ENCODE measurements at regions not wholly inside any gene's neighbourhood (a gene's known extent, or its start where the extent isn't known, plus 50 kb on each side); places are given as distances from the start of the nearest gene placed in this dataset.
A peak's percentile ranks its signal among the peaks of the same experiment; 100 is the strongest.
"Not testable (repeated sequence)": the region's sequence is repeated elsewhere in the genome, so short reads cannot be mapped to it uniquely, and the experiment has no call there.

- TF ChIP-seq, protein P1, sequence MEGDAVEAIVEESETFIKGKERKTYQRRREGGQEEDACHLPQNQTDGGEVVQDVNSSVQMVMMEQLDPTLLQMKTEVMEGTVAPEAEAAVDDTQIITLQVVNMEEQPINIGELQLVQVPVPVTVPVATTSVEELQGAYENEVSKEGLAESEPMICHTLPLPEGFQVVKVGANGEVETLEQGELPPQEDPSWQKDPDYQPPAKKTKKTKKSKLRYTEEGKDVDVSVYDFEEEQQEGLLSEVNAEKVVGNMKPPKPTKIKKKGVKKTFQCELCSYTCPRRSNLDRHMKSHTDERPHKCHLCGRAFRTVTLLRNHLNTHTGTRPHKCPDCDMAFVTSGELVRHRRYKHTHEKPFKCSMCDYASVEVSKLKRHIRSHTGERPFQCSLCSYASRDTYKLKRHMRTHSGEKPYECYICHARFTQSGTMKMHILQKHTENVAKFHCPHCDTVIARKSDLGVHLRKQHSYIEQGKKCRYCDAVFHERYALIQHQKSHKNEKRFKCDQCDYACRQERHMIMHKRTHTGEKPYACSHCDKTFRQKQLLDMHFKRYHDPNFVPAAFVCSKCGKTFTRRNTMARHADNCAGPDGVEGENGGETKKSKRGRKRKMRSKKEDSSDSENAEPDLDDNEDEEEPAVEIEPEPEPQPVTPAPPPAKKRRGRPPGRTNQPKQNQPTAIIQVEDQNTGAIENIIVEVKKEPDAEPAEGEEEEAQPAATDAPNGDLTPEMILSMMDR (IDR thresholded peaks at IDR 0.05; ENCODE audit: extremely low read depth, missing control alignments) = no peak
- no peak for DNase-seq (ENCODE audit: low spot score)
Observed at GRCh38 chr14:106787626-106788025, 1261.2 kb downstream of the TMEM121 start.

GRCh38 chr14:106788534-106788933 lies 1262.2 kb downstream of the TMEM121 start:
- TF ChIP-seq, protein P1 (IDR thresholded peaks at IDR 0.05; ENCODE audit: extremely low read depth, missing control alignments) = no peak
- DNase-seq (ENCODE audit: low spot score) = no peak

DNA sequence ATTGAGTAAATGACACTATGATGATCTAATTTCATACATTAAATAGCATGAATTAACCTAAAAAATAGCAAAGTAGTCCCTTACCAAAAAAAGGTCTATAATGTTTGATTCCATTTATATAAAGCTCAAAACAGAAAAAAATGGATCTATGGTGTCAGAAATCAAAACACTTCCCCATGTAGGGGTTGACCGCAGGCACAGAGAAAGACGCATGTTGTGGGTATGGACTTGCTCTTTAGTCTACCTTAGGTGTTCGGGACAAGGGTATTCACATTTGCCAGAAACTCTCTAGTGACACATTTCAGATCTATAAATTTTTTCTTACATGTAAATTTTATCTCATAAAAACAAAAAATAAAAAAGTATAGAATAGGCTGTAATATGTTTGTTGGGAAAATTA lies 1262.9 kb downstream of the TMEM121 start:
- DNase-seq (ENCODE audit: low spot score) = no peak
- TF ChIP-seq, protein P1 (IDR thresholded peaks at IDR 0.05; ENCODE audit: extremely low read depth, missing control alignments) = no peak

DNA sequence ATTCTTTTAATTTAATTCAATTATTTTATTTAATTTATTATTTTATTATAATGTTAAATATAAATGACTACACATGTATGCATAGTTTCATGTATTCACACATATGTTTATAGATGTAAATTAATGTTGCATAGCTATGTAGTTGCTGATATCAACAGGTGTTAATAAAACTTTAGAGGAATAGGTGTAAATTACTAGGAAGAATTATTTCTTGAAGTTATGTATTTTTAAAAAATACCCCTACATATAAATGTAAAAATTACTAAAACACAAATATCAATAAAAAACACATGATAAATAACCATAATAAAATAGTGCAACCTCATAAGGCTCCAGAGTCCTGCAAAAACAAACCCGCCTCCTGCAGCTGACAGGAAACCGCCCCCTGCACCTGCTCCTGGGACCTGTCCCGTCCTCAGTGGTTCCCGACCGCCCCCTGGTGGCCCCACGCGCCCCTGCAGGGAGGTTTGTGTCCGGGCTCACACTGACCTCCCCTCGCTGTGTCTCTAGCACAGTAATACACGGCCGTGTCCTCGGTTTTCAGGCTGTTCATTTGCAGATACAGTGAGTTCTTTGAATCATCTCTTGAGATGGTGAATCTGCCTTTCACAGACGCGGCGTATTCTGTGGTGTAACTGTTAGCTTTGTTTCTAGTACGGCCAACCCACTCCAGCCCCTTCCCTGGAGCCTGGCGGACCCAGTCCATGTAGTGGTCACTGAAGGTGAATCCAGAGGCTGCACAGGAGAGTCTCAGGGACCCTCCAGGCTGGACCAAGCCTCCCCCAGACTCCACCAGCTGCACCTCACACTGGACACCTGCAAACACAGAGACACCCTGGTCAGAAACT lies 1264.0 kb downstream of the TMEM121 start:
- TF ChIP-seq, protein P1 (IDR thresholded peaks at IDR 0.05; ENCODE audit: extremely low read depth, missing control alignments) = peak; percentile 91
- peak; percentile 71 for DNase-seq (ENCODE audit: low spot score)

DNA sequence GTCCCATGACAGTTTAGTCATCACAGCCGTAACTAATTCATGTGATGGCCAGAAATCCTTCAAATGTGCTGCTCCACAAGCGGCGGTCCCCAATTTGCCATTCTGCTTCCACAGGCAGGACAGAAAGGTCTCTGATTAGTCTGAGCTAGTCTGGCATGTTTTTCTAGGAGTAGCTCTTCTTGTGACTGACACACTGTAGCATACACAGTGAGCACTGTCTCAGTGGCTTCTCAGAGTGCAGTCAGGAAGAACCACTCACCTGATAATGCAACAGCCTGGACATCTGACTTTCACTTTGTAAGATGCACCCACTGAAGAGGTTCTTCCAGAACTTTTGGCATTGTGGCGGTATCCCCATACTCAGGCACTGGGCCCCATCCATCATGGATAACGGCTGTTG lies 1266.2 kb downstream of the TMEM121 start:
- no peak for DNase-seq (ENCODE audit: low spot score)
- TF ChIP-seq, protein P1 (IDR thresholded peaks at IDR 0.05; ENCODE audit: extremely low read depth, missing control alignments) = no peak

GRCh38 chr14:106798166-106798565 lies 1271.8 kb downstream of the TMEM121 start:
- DNase-seq (ENCODE audit: low spot score) = not testable (repeated sequence)

DNA sequence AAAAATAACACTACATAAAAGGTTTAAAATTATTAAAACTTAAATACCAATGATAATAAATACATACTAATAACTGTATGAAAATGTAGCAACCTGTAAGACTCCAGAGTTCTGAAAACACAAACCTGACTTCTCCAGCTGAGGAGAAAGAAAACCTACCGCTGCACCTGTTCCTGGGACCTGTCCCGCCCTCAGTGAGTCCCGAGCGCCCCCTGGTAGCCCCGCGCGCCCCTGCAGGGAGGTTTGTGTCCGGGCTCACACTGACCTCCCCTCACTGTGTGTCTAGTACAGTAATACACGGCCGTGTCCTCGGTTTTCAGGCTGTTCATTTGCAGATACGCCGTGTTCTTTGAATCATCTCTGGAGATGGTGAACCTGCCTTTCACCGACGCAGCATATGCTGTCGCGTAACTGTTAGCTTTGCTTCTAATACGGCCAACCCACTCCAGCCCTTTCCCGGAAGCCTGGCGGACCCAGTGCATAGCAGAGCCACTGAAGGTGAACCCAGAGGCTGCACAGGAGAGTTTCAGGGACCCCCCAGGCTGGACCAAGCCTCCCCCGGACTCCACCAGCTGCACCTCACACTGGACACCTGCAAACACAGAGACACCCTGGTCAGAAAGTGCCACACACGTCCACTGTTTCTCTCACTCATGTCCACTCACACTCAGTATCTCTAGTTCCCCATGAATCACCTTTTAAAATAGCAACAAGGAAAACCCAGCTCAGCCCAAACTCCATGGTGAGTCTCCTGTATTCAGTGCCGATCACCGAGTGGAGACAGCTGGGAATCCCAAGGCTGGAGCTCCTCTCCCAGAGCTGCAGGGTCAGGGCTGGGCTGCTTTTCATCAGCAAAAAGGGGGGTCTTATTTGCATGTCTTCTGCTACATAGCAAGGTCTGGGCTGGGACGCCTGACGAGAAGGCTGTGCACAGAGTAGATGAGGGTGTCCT lies 1276.3 kb downstream of the TMEM121 start:
- DNase-seq (ENCODE audit: low spot score) = no peak
- TF ChIP-seq, protein P1 (IDR thresholded peaks at IDR 0.05; ENCODE audit: extremely low read depth, missing control alignments) = no peak

Data from GM20000 (cell line).